Psoas muscle (tissue), 7 donors: ENCODE measurements at regions not wholly inside any gene's neighbourhood (a gene's known extent, or its start where the extent isn't known, plus 50 kb on each side); places are given as distances from the start of the nearest gene placed in this dataset.

Source experiments
- ATAC-seq, 4 donors: fragments of 200-7000 bp; cut with Tn5 transposase; one replicate each; pipeline ENCODE4 v1.9.1; 2020; ENCODE audit warnings: moderate library complexity in 3 of 4, mild to moderate bottlenecking in 2 of 4
- DNase-seq, 2 donors: peaks; one replicate each; pipeline ENCODE4 v3.0.0-alpha.2; 2020
- H3K27ac ChIP-seq: fragments of 200-600 bp; one replicate; pipeline ENCODE4 v1.8.0; 2022
- H3K27me3 ChIP-seq, 3 donors: fragments of 200-600 bp in 1 of 3; one replicate each; pipeline versions ENCODE4 v1.6.1 to v1.8.0; 2013 to 2022; ENCODE audit warnings: low read length in 2 of 3, mild to moderate bottlenecking in 2 of 3, moderate library complexity in 1 of 3; ENCODE audit not compliant: insufficient read depth in 3 of 3
- H3K36me3 ChIP-seq, 2 donors: fragments of 200-600 bp in 1 of 2; one replicate each; pipeline versions ENCODE4 v1.6.1 to v1.8.0; 2013 to 2022; ENCODE audit warnings: low read depth in 1 of 2, mild to moderate bottlenecking in 1 of 2, moderate library complexity in 1 of 2; ENCODE audit not compliant: insufficient read depth in 1 of 2
- H3K4me1 ChIP-seq: fragments of 200-600 bp; one replicate; pipeline ENCODE4 v1.8.0; 2022
- H3K4me3 ChIP-seq: fragments of 200-600 bp; one replicate; pipeline ENCODE4 v1.8.0; 2022; ENCODE audit warnings: mild to moderate bottlenecking
- H3K9me3 ChIP-seq: fragments of 200-600 bp; one replicate; pipeline ENCODE4 v1.8.0; 2022
- CTCF ChIP-seq: fragments of 200-600 bp; IDR thresholded peaks from one replicate; pipeline ENCODE4 v1.8.0; 2022; ENCODE audit warnings: antibody characterized with exemption
- WGBS, 3 donors: extraction: QIAGEN DNeasy Blood & Tissue Kit; methylation state at CpG; one replicate each; pipeline versions ENCODE4 v1.1.6 to v1.1.7; 2013; 5-methylcytosine and 5-hydroxymethylcytosine counted together
- intact Hi-C, 2 donors: fragments of 100-400 bp; cut with DNase I; formaldehyde crosslinking; loops; one replicate each; pipeline versions ENCODE4 v1.11.0 to v1.14.2; 2022
- donor health status: healthy with polysubstance abuse.
- donor health status: DM: no; HTN: no; CAD: no; lungs with moderate emphysema.
- donor health status: Bipolar disorder and iron deficiency.
- donor health status: healthy.
- donor health status: DM: yes; HTN: yes; CAD: no.
- donor health status: DM: no; HTN: no; CAD: no.
- donor health status: DM: yes; HTN: yes; CAD: no.

- H3K4me1 ChIP-seq: no peaks in the 10 kb centered on the region
- no peaks in the 10 kb centered on the region for H3K36me3 ChIP-seq
- DNase-seq (no peak), ATAC-seq (no peak)
- no peak overlapping the region for H3K27ac ChIP-seq
- H3K9me3 ChIP-seq: no peaks in the 10 kb centered on the region
- WGBS, 3 donors: 68 to 82% (median 72%) methylated on average over 8 of the region's 8 CpGs
- no peak for TF ChIP-seq CTCF
- H3K4me3 ChIP-seq: no peak overlapping the region
- H3K27me3 ChIP-seq: no peaks in the 10 kb centered on the region
- intact Hi-C loops: no loop called here
These were observed 823.0 kb upstream of the SOX11 start for GRCh38 chr2:4869154-4869553.

- no peaks in the 10 kb centered on the region for H3K9me3 ChIP-seq
- WGBS, 3 donors: 84 to 91% (median 85%) methylated on average over 6 of the region's 6 CpGs
- ATAC-seq (no peak), DNase-seq (no peak)
- H3K27ac ChIP-seq: no peak overlapping the region
- no peaks in the 10 kb centered on the region for H3K4me1 ChIP-seq
- H3K36me3 ChIP-seq: no peaks in the 10 kb centered on the region
- H3K4me3 ChIP-seq: no peak overlapping the region
- TF ChIP-seq CTCF: no peak
- H3K27me3 ChIP-seq: no peaks in the 10 kb centered on the region
- intact Hi-C loops: no loop called here
These were observed 818.8 kb upstream of the SOX11 start for GRCh38 chr2:4873364-4873763.

- 9 to 19% (median 18%) methylated on average over 3 of the region's 3 CpGs for WGBS, 3 donors
- DNase-seq (no peak), ATAC-seq (no peak)
- Histone ChIP-seq H3K4me1 (no peaks in the 10 kb centered on the region), H3K4me3 (no peak overlapping the region), H3K27ac (no peak overlapping the region), H3K36me3 (no peaks in the 10 kb centered on the region), H3K9me3 (no peaks in the 10 kb centered on the region), H3K27me3 (no peaks in the 10 kb centered on the region)
- TF ChIP-seq CTCF: no peak
- intact Hi-C loops: no loop called here
These were observed 818.1 kb upstream of the SOX11 start for GRCh38 chr2:4873876-4874593.

GRCh38 chr2:4882421-4882820, 809.8 kb upstream of the SOX11 start:
- no peaks in the 10 kb centered on the region for H3K27me3 ChIP-seq
- no peaks in the 10 kb centered on the region for H3K36me3 ChIP-seq
- DNase-seq: no peak
- H3K9me3 ChIP-seq: no peaks in the 10 kb centered on the region
- no peak for TF ChIP-seq CTCF
- no peak overlapping the region for H3K4me3 ChIP-seq
- no peaks in the 10 kb centered on the region for H3K4me1 ChIP-seq
- WGBS, 3 donors: 61 to 70% (median 66%) methylated on average over 3 of the region's 3 CpGs
- intact Hi-C loops: no loop called here
- no peak overlapping the region for H3K27ac ChIP-seq
- ATAC-seq: no peak

- 75 to 79% (median 78%) methylated on average over 8 of the region's 8 CpGs for WGBS, 3 donors
- no peak for DNase-seq
- no peaks in the 10 kb centered on the region for H3K27me3 ChIP-seq
- TF ChIP-seq CTCF: no peak
- no peak for ATAC-seq
- intact Hi-C loops: no loop called here
- no peaks in the 10 kb centered on the region for H3K9me3 ChIP-seq
- H3K4me3 ChIP-seq: no peak overlapping the region
- no peaks in the 10 kb centered on the region for H3K36me3 ChIP-seq
- no peak overlapping the region for H3K27ac ChIP-seq
- no peaks in the 10 kb centered on the region for H3K4me1 ChIP-seq
These were observed 809.2 kb upstream of the SOX11 start for GRCh38 chr2:4882941-4883340.
